ENCODE measurements at regions not wholly inside any gene's neighbourhood (a gene's known extent, or its start where the extent isn't known, plus 50 kb on each side); places are given as distances from the start of the nearest gene placed in this dataset.

DNA sequence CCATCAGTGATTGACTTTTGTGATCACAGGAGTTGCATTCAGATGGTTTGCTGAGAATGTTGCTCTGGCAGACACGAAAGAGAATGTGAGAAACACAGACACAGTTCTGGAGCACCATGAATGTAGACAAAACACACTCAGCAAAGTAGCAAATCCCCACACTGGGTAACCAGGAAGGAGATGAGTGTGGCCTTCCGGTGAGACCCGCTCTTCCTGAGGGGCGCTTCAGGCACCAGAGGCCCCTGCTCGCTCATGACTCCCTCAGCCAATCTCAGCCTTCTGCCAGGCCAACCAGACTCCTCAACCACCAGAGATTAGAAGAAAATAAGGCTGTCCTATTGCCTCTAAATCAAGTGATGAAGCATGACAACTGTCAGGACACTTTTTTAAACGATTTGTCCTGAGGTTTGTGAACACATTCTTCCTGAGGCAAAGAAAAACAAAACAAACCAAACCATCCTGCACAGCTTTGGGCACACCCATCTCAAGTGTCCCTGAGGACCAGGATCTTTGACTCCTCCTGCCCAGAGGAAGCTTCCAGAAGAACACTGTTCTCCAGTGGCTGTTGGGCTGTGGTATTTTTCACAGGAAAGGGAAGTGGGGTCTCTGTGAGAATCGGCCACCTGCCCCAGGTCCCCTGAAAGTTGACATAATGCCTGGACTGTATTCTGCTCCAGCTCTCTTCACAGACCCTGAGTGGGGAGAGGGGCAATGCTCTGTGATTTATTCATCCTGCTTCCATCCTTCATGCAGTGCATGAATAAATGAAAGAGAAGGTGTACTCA is 152.8 kb downstream of the BCL11A start:
- Mint-ChIP-seq H3K27me3 (peaks cover 4 to 6% of the 10 kb centered on the region in 2 donors), H3K36me3 (no peaks in the 10 kb centered on the region), H3K4me3 (no peak overlapping the region), H3K4me1 (no peaks in the 10 kb centered on the region), H3K9me3 (no peaks in the 10 kb centered on the region), H3K27ac (no peak overlapping the region)
- CTCF ChIA-PET (ENCODE audit: partially characterized antibody), result no interaction called here
- no peak for DNase-seq
- no peaks in the 10 kb centered on the region for H3K36me3 ChIP-seq (ENCODE audit: insufficient read depth, low read length)
- intact Hi-C loops (cut with micrococcal nuclease), result no loop called here
- no peak overlapping the region for H3K27ac ChIP-seq (ENCODE audit: low read depth, low read length)
- no peaks in the 10 kb centered on the region for H3K27me3 ChIP-seq (ENCODE audit: insufficient read depth, low read length)
- no peaks in the 10 kb centered on the region for H3K9me3 ChIP-seq (ENCODE audit: control insufficient read depth in 1 of 2, low read length in 2 of 2)
- POLR2A ChIA-PET (ENCODE audit: partially characterized antibody), result no interaction called here
- no peak overlapping the region for H3K4me3 ChIP-seq (ENCODE audit: low read length in 2 of 2)
- H3K4me1 ChIP-seq (ENCODE audit: insufficient read depth, low read length), result no peaks in the 10 kb centered on the region

DNA sequence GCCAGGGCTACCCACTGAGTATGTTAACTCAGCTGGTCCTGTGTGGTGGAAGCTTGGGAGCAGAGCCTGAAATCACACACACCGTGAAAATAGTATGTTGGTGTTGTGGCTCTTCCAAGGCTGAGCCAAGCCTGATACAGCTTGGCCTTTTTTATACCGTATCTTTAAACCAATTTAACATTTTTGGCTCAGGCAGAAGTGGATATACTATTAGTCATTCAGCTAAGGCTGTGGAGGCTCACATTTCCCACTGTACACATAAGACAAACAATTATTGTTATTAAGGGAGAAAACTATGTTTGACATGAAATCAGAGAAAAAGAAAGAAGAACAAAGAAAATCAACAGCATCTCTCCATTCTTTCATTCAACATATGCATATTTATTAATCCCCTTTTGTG is 159.0 kb downstream of the BCL11A start:
- Mint-ChIP-seq H3K27me3 (peaks cover 1 to 4% of the 10 kb centered on the region in 2 donors), H3K36me3 (no peaks in the 10 kb centered on the region), H3K4me3 (no peak overlapping the region), H3K9me3 (peaks cover 0 to 2% (median 0%) of the 10 kb centered on the region in 8 donors), H3K27ac (no peak overlapping the region), H3K4me1 (no peaks in the 10 kb centered on the region)
- Histone ChIP-seq H3K4me3 (ENCODE audit: low read length in 2 of 2) (no peak overlapping the region), H3K27ac (ENCODE audit: low read depth, low read length) (no peak overlapping the region), H3K9me3 (ENCODE audit: control insufficient read depth in 1 of 2, low read length in 2 of 2) (no peaks in the 10 kb centered on the region), H3K27me3 (ENCODE audit: insufficient read depth, low read length) (no peaks in the 10 kb centered on the region), H3K4me1 (ENCODE audit: insufficient read depth, low read length) (no peaks in the 10 kb centered on the region), H3K36me3 (ENCODE audit: insufficient read depth, low read length) (no peaks in the 10 kb centered on the region)
- DNase-seq, result no peak
- ChIA-PET POLR2A (ENCODE audit: partially characterized antibody) (no interaction called here), CTCF (ENCODE audit: partially characterized antibody) (no interaction called here)
- intact Hi-C loops (cut with micrococcal nuclease), result no loop called here

DNA sequence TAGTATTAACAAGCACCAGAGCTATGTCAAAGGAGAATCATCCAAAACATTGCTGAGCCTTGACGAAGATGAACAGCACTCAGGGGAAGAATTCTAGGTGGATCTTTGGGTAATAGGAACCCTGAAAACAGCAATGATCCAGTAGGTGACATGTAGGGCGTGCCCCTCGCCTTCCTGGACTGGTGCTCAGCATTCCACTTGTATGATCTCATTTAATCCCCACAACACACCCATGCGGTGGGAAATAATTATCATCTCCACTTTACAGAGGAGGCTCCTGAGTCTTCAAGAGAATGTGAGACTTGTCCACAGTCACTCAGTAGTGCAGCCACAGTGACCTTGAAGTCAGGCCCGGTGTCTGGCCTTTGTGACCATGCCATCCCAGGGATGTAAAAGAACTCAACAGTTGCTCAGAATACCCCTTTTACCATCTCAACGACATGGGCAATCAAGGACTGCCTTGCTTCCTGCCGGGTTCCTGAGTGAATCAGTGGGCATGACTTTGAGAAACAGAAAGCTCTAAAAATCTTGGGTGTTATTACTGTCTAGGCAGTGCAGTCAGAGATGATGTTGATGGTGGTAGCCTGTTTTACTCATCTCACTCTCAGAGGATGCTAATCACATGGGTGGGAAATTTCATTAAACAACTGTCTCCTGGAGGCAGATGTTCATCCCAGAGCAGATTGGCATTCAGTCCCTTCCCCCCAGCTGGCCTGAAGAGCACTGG is 161.6 kb downstream of the BCL11A start:
- Histone ChIP-seq H3K27ac (ENCODE audit: low read depth, low read length) (no peak overlapping the region), H3K4me3 (ENCODE audit: low read length in 2 of 2) (no peak overlapping the region), H3K36me3 (ENCODE audit: insufficient read depth, low read length) (no peaks in the 10 kb centered on the region), H3K4me1 (ENCODE audit: insufficient read depth, low read length) (no peaks in the 10 kb centered on the region), H3K27me3 (ENCODE audit: insufficient read depth, low read length) (no peaks in the 10 kb centered on the region), H3K9me3 (ENCODE audit: control insufficient read depth in 1 of 2, low read length in 2 of 2) (no peaks in the 10 kb centered on the region)
- DNase-seq, result no peak
- H3K27ac Mint-ChIP-seq, result no peak overlapping the region
- H3K9me3 Mint-ChIP-seq, result peaks cover 0 to 2% (median 0%) of the 10 kb centered on the region in 8 donors
- no peaks in the 10 kb centered on the region for H3K36me3 Mint-ChIP-seq
- CTCF ChIA-PET (ENCODE audit: partially characterized antibody), result no interaction called here
- POLR2A ChIA-PET (ENCODE audit: partially characterized antibody), result no interaction called here
- H3K27me3 Mint-ChIP-seq, result peaks cover 1 to 2% of the 10 kb centered on the region in 2 donors
- H3K4me3 Mint-ChIP-seq, result no peak overlapping the region
- intact Hi-C loops (cut with micrococcal nuclease), result no loop called here
- no peaks in the 10 kb centered on the region for H3K4me1 Mint-ChIP-seq

DNA sequence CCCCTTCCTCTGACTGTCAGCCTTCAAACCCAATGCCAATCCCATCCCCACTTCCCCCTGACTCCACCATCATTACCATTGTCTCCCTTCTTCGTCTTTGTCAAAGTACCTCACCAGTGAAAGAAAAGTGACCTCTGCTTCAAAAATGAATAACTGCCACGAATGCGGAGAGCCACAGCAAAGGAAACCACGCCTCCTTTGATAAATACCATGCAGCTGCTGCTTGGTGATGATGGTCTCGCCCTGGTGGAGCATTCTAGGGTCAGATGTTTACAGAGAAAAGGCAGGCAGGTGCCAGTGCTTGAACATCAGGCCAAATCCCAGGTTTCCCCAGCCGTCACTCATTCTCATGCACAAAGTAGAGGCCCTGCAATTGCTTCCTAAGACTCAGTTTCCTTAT is 162.2 kb downstream of the BCL11A start:
- Mint-ChIP-seq H3K27ac (no peak overlapping the region), H3K9me3 (peaks cover 0 to 2% (median 0%) of the 10 kb centered on the region in 8 donors), H3K4me1 (no peaks in the 10 kb centered on the region), H3K36me3 (no peaks in the 10 kb centered on the region), H3K27me3 (peaks cover 1 to 2% of the 10 kb centered on the region in 2 donors), H3K4me3 (no peak overlapping the region)
- ChIA-PET POLR2A (ENCODE audit: partially characterized antibody) (no interaction called here), CTCF (ENCODE audit: partially characterized antibody) (no interaction called here)
- H3K27me3 ChIP-seq (ENCODE audit: insufficient read depth, low read length), result no peaks in the 10 kb centered on the region
- no peaks in the 10 kb centered on the region for H3K36me3 ChIP-seq (ENCODE audit: insufficient read depth, low read length)
- no peak overlapping the region for H3K4me3 ChIP-seq (ENCODE audit: low read length in 2 of 2)
- no peaks in the 10 kb centered on the region for H3K9me3 ChIP-seq (ENCODE audit: control insufficient read depth in 1 of 2, low read length in 2 of 2)
- DNase-seq, result no peak
- no peaks in the 10 kb centered on the region for H3K4me1 ChIP-seq (ENCODE audit: insufficient read depth, low read length)
- intact Hi-C loops (cut with micrococcal nuclease), result no loop called here
- H3K27ac ChIP-seq (ENCODE audit: low read depth, low read length), result no peak overlapping the region

DNA sequence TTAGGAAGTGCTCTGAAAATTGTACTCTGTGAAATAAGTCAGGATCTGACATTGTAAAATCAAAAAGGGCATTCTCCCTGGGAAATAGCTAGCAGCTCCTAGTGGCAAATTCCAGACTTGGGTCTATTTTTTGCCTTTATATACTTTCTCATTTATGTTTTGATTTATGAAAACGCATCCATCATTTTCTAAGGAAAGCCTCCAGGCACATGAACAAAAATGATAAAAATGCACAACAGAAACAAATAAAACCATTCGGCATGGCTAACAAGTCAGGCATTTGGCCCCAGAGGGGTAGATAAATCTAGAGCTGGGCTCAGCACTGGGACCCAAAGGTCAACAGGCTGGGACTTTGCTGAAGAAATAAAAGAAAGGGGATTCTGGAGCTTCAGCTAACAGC is 167.0 kb downstream of the BCL11A start:
- intact Hi-C loops (cut with micrococcal nuclease), result no loop called here
- Histone ChIP-seq H3K27ac (ENCODE audit: low read depth, low read length) (no peak overlapping the region), H3K36me3 (ENCODE audit: insufficient read depth, low read length) (no peaks in the 10 kb centered on the region), H3K9me3 (ENCODE audit: control insufficient read depth in 1 of 2, low read length in 2 of 2) (no peaks in the 10 kb centered on the region), H3K27me3 (ENCODE audit: insufficient read depth, low read length) (no peaks in the 10 kb centered on the region), H3K4me1 (ENCODE audit: insufficient read depth, low read length) (no peaks in the 10 kb centered on the region), H3K4me3 (ENCODE audit: low read length in 2 of 2) (no peak overlapping the region)
- Mint-ChIP-seq H3K4me3 (no peak overlapping the region), H3K27me3 (peaks cover 4 to 5% of the 10 kb centered on the region in 2 donors), H3K27ac (no peak overlapping the region), H3K36me3 (no peaks in the 10 kb centered on the region), H3K9me3 (peaks cover 0 to 8% (median 0%) of the 10 kb centered on the region in 8 donors), H3K4me1 (no peaks in the 10 kb centered on the region)
- DNase-seq, result no peak
- ChIA-PET POLR2A (ENCODE audit: partially characterized antibody) (no interaction called here), CTCF (ENCODE audit: partially characterized antibody) (no interaction called here)

DNA sequence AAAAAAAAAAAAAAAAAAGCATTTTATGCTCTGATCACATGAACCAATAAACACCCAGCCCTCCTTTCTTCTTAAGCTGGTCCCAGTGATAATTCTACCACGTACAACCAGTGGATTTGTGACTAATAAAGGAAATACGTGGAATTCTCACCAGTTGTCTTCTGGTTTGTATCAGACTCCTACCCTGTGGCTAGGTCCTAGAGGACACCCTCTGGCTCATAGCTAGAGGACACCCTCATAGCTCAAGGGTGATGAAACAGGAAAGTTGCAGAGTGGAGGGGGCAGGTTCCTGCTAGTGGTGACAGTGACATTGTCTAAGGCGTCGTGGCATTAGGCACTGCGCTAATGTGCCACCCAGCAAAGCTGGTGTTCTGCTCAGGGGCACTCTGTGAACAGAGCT is 167.8 kb downstream of the BCL11A start:
- intact Hi-C loops (cut with micrococcal nuclease), result no loop called here
- Mint-ChIP-seq H3K27me3 (peaks cover 5 to 6% of the 10 kb centered on the region in 2 donors), H3K4me3 (no peak overlapping the region), H3K36me3 (no peaks in the 10 kb centered on the region), H3K9me3 (peaks cover 0 to 8% (median 0%) of the 10 kb centered on the region in 8 donors), H3K27ac (no peak overlapping the region), H3K4me1 (no peaks in the 10 kb centered on the region)
- DNase-seq, result no peak
- no peaks in the 10 kb centered on the region for H3K27me3 ChIP-seq (ENCODE audit: insufficient read depth, low read length)
- no peak overlapping the region for H3K4me3 ChIP-seq (ENCODE audit: low read length in 2 of 2)
- ChIA-PET CTCF (ENCODE audit: partially characterized antibody) (interaction anchor here (0.7 kb wide), 1 partner anchor 63 kb away, joined by 3 read pairs; no protein-coding TSS in a partner anchor), POLR2A (ENCODE audit: partially characterized antibody) (no interaction called here)
- H3K4me1 ChIP-seq (ENCODE audit: insufficient read depth, low read length), result no peaks in the 10 kb centered on the region
- no peaks in the 10 kb centered on the region for H3K36me3 ChIP-seq (ENCODE audit: insufficient read depth, low read length)
- no peaks in the 10 kb centered on the region for H3K9me3 ChIP-seq (ENCODE audit: control insufficient read depth in 1 of 2, low read length in 2 of 2)
- no peak overlapping the region for H3K27ac ChIP-seq (ENCODE audit: low read depth, low read length)

DNA sequence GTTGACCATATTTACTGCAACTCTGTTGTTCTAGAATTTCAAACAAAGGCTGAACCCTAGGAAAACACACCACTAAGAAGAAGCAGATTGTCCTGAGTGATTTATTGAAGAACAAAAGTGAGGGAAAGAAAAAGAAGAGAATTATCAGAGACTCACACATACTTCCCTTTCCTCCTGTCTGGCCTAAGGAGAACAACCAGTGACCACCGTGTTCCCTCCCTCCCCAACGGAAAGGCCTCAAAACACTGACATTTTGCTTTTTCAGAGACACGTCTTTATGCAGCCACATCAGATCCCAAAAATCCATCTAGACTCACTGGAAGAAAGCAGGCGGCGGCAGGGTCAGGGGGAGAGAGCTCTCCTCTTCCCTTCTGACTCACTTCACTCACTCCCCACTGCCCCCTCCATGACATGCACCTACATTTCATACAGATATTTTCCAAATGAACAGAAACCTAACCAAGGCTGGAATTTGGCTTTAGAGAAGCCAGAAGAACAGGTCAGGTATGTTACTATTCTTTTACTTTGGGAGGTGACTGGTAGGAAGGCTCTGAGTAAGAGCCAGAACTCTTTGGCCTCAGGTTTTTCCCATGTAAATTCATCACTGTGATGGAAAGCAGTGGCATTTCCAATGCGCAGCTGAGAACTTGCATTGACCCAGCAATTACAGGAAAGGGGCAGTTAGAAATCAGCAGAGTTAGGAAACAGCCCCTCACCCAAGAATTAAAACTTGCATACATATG is 169.9 kb downstream of the BCL11A start:
- peaks cover 5 to 6% of the 10 kb centered on the region in 2 donors for H3K27me3 Mint-ChIP-seq
- Histone ChIP-seq H3K36me3 (ENCODE audit: insufficient read depth, low read length) (no peaks in the 10 kb centered on the region), H3K27ac (ENCODE audit: low read depth, low read length) (no peak overlapping the region), H3K4me3 (ENCODE audit: low read length in 2 of 2) (no peak overlapping the region), H3K4me1 (ENCODE audit: insufficient read depth, low read length) (no peaks in the 10 kb centered on the region), H3K9me3 (ENCODE audit: control insufficient read depth in 1 of 2, low read length in 2 of 2) (no peaks in the 10 kb centered on the region), H3K27me3 (ENCODE audit: insufficient read depth, low read length) (no peaks in the 10 kb centered on the region)
- no peak for DNase-seq
- H3K4me1 Mint-ChIP-seq, result no peaks in the 10 kb centered on the region
- ChIA-PET CTCF (ENCODE audit: partially characterized antibody) (no interaction called here), POLR2A (ENCODE audit: partially characterized antibody) (no interaction called here)
- H3K4me3 Mint-ChIP-seq, result no peak overlapping the region
- no peak overlapping the region for H3K27ac Mint-ChIP-seq
- H3K9me3 Mint-ChIP-seq, result peaks cover 0 to 8% (median 0%) of the 10 kb centered on the region in 8 donors
- H3K36me3 Mint-ChIP-seq, result no peaks in the 10 kb centered on the region
- intact Hi-C loops (cut with micrococcal nuclease), result no loop called here
